Activated CD4-positive, alpha-beta T cell treated with anti-CD3 and anti-CD28 coated beads for 36 hours (primary cell): ENCODE measurements at regions not wholly inside any gene's neighbourhood (a gene's known extent, or its start where the extent isn't known, plus 50 kb on each side); places are given as distances from the start of the nearest gene placed in this dataset.

Experiments used
- ATAC-seq: fragments of 200-7000 bp; cut with Tn5 transposase; one replicate; pipeline ENCODE4 v1.10.0; 2021; ENCODE audit warnings: mild to moderate bottlenecking, moderate library complexity
- CTCF ChIA-PET: fragments of 350-600 bp; sonication (Branson Sonifier 250); formaldehyde crosslinking; loops from one replicate; lab custom pipeline; 2021; ENCODE audit warnings: antibody characterized with exemption; lab: Charles Lee
- POLR2A ChIA-PET: fragments of 350-600 bp; sonication (Branson Sonifier 250); formaldehyde crosslinking; loops from one replicate; lab custom pipeline; 2021; ENCODE audit warnings: antibody characterized with exemption, inconsistent platforms; lab: Charles Lee
- DNase-seq: peaks from one replicate; pipeline ENCODE4 v3.0.0-alpha.2; 2020
- H3K27ac Mint-ChIP-seq: one replicate; pipeline ENCODE4 v1.8.0; 2021; ENCODE audit warnings: mixed read lengths
- H3K27me3 Mint-ChIP-seq: one replicate; pipeline ENCODE4 v1.8.0; 2021; ENCODE audit warnings: mixed read lengths
- H3K36me3 Mint-ChIP-seq: one replicate; pipeline ENCODE4 v1.8.0; 2021; ENCODE audit warnings: low read depth, mixed read lengths
- H3K4me1 Mint-ChIP-seq: one replicate; pipeline ENCODE4 v1.8.0; 2021; ENCODE audit warnings: mixed read lengths
- H3K4me3 Mint-ChIP-seq: one replicate; pipeline ENCODE4 v1.8.0; 2021; ENCODE audit warnings: mild to moderate bottlenecking, moderate library complexity, mixed read lengths
- H3K9me3 Mint-ChIP-seq: one replicate; pipeline ENCODE4 v1.8.0; 2021; ENCODE audit warnings: low read depth, mixed read lengths
- intact Hi-C, 2 experiments: fragments of 100-400 bp; cut with DNase I in 1 of 2; cut with micrococcal nuclease in 1 of 2; formaldehyde crosslinking; loops; one replicate each; pipeline versions ENCODE4 v1.14.2 to v1.15.1; 2022 to 2024; cut with DNase I, micrococcal nuclease

DNA sequence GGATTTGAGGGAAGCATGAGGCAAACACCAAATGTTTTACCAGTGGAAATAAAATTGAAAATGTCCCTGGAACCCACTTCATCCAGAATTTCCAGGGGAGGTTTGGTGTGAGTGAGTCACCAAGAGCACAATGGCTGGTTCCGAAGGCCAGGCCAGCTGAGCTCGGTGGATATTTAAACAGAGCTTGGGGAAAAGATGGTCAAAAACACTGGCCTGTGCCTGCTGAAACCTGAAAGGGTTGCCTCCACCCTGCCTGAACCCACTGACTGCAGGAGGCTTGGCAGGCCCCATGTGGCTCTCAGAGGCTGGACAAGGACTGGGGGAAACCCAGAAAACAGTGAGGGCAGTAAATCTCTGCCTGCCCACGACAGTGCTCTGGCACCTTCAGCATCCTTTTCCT is 93.9 kb downstream of the TTC32 start:
- ATAC-seq: no peak
- Mint-ChIP-seq H3K9me3 (no peaks in the 10 kb centered on the region), H3K27me3 (peaks cover 3% of the 10 kb centered on the region), H3K4me1 (no peaks in the 10 kb centered on the region), H3K27ac (no peak overlapping the region), H3K36me3 (no peaks in the 10 kb centered on the region), H3K4me3 (no peak overlapping the region)
- CTCF ChIA-PET: no interaction called here
- DNase-seq: no peak
- POLR2A ChIA-PET: no interaction called here
- intact Hi-C loops: no loop called here

DNA sequence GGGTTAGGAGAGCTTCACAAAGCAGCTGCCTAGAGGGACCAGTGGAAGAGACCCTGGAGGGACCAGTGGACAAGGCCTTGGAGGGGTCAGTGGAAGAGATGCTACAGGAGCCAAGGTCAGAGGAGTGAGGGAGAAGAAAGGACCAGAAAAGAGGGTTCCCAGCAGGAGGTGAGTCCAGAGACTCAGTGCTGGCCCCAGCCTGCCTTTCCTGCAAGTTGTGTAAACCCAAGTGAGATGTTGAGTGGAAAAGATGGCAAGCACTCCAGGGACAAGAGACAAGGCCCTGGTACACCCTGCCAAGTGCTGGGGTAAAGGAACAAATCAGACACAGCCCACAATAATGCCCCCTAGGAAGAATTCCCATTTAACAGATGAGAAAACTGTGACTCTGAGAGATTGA is 94.4 kb downstream of the TTC32 start:
- Mint-ChIP-seq H3K4me3 (no peak overlapping the region), H3K36me3 (no peaks in the 10 kb centered on the region), H3K27me3 (peaks cover 3% of the 10 kb centered on the region), H3K27ac (no peak overlapping the region), H3K9me3 (no peaks in the 10 kb centered on the region), H3K4me1 (no peaks in the 10 kb centered on the region)
- DNase-seq (no peak), ATAC-seq (no peak)
- intact Hi-C loops: no loop called here
- ChIA-PET POLR2A (no interaction called here), CTCF (no interaction called here)

DNA sequence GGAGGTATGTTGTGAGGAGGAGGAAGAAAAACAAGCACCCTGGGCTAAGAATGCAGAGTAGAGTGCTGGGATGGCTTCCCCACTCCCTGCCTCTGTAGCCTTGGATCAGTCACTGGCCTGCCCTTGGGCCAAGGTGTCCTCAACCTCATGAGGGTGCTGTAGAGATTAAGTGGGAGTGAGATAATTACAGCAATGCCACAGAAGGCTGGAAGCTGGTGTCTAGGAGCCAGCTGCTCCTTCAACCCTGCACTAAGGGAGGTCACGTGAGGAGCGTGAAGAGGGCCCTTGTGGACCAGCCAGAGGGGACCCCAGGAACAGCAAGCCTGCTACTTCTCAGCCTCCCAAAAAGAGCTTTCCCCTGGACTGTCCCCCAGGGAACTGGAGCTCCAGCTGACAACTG is 95.2 kb downstream of the TTC32 start:
- no peaks in the 10 kb centered on the region for H3K9me3 Mint-ChIP-seq
- H3K36me3 Mint-ChIP-seq: no peaks in the 10 kb centered on the region
- ATAC-seq: no peak
- intact Hi-C loops: no loop called here
- DNase-seq: no peak
- ChIA-PET CTCF (no interaction called here), POLR2A (no interaction called here)
- H3K4me1 Mint-ChIP-seq: no peaks in the 10 kb centered on the region
- H3K27ac Mint-ChIP-seq: no peak overlapping the region
- H3K27me3 Mint-ChIP-seq: peaks cover 3% of the 10 kb centered on the region
- no peak overlapping the region for H3K4me3 Mint-ChIP-seq

DNA sequence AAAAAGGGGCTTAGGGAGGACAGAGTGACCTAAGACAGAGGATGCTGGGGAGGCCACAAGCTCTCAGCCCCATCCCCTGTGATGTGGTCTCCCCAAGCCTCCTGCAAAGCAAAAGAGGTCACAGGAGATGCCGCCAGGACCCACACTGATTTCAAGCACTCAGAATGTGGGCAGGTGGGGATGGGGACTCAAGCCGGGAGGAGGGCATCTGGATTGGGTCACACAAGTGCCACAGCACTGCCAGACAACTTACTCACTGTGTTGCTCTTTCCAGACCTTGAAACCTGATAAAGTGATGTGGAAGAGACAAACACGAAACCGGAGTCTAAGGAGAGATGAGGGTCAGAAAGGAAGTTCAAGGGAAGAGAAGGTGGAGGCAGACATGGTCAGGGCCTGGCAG is 95.7 kb downstream of the TTC32 start:
- H3K9me3 Mint-ChIP-seq: no peaks in the 10 kb centered on the region
- ChIA-PET POLR2A (no interaction called here), CTCF (interaction anchor here (0.6 kb wide), 1 partner anchor 1464 kb away, joined by 6 read pairs; no protein-coding TSS in a partner anchor)
- H3K36me3 Mint-ChIP-seq: no peaks in the 10 kb centered on the region
- intact Hi-C loops: no loop called here
- no peak for ATAC-seq
- no peak overlapping the region for H3K4me3 Mint-ChIP-seq
- H3K4me1 Mint-ChIP-seq: no peaks in the 10 kb centered on the region
- DNase-seq: no peak
- no peak overlapping the region for H3K27ac Mint-ChIP-seq
- H3K27me3 Mint-ChIP-seq: peaks cover 2% of the 10 kb centered on the region

DNA sequence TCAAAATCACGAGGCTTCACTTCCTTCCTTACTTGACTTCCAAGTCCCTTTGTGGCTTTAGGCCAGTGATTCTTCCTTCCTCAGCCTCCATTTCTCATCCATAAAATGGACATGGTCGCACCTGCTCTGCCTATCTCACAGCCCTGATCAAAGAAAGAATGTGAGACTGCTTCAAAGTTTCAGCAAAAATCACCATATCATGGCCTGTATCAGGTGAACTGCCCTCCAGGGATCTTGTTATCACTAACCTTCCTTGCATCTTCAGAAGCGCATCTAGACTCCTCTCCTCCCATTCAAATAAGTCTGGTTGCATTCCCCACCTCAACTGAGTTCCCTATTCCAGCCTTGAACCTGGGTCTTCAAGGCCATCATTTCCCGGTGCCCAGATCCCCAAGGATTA is 96.5 kb downstream of the TTC32 start:
- ATAC-seq (no peak), DNase-seq (no peak)
- H3K4me3 Mint-ChIP-seq: no peak overlapping the region
- intact Hi-C loops: no loop called here
- H3K4me1 Mint-ChIP-seq: no peaks in the 10 kb centered on the region
- H3K9me3 Mint-ChIP-seq: no peaks in the 10 kb centered on the region
- POLR2A ChIA-PET: no interaction called here
- no peak overlapping the region for H3K27ac Mint-ChIP-seq
- CTCF ChIA-PET: no interaction called here
- no peaks in the 10 kb centered on the region for H3K36me3 Mint-ChIP-seq
- no peaks in the 10 kb centered on the region for H3K27me3 Mint-ChIP-seq

DNA sequence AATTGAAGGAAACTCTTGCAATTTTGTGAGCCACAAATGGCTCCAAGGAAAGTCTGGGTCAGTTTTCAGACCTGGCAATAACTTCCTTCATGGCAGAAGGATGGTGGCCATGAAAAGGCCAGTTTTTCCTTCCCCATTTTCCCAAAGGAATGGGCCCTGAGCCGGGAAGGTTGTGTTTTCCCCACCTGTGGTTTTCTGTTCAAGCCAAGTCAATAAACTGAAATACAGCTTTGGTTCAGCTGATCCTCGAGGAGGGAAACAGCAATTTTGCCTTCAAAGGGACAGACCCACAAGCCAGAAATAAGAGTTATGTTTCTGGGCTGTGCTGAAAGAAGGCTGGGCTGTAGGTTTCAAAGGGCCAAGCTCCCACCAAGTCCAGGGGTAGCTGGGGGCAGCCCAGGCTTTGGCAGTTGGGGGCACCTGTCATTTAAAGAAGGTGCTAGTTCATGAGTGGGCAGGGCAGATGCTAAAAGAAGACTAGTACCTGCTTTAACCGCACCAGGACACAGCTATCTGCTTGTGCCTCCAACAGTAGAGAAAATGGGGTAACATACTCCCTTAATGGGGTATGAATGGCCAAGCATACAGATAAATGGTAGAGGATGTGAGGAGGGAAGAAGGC is 97.0 kb downstream of the TTC32 start:
- CTCF ChIA-PET: no interaction called here
- no peak for ATAC-seq
- Mint-ChIP-seq H3K4me3 (no peak overlapping the region), H3K4me1 (no peaks in the 10 kb centered on the region), H3K27ac (no peak overlapping the region), H3K36me3 (no peaks in the 10 kb centered on the region), H3K9me3 (no peaks in the 10 kb centered on the region), H3K27me3 (no peaks in the 10 kb centered on the region)
- intact Hi-C loops: no loop called here
- POLR2A ChIA-PET: no interaction called here
- DNase-seq: no peak

DNA sequence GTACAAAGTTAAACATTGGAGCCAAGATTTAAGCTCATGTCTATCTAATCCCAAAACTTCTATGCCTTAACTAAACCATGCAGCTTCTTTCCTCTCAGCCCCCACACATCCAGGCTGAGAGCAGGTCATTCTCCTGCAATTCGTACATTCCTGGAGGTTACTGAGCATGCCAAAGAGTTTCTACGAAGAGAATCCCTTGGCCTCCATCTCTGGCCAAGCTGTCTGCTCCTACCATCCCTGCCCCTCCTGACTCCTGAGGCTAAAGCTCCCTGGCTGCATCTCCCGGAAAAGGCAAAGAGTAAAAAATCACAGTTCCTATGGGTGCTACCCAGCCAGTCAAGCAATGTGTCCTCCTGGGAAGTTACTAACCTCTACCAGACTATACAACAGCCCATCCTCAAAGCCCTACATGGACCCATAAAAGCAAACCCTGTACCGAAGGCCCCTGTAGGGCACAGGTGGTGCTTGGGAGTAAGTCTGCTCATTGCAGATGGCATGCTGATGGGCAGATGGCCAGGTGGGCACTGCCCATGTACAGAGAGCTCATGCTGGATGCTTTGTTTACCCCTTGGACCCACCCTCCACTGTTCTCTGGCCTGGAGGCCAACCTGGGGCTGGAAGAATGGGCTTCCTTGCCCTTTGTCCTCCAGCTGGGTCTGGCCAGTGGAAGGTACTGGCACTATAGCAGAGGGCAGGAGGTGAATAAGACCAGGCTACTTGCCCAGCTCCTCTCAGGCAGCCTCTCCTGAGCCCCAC is 99.5 kb downstream of the TTC32 start:
- no peak for ATAC-seq
- Mint-ChIP-seq H3K4me1 (no peaks in the 10 kb centered on the region), H3K9me3 (no peaks in the 10 kb centered on the region), H3K27me3 (no peaks in the 10 kb centered on the region), H3K36me3 (no peaks in the 10 kb centered on the region), H3K27ac (no peak overlapping the region), H3K4me3 (no peak overlapping the region)
- POLR2A ChIA-PET: no interaction called here
- intact Hi-C loops: no loop called here
- CTCF ChIA-PET: no interaction called here
- DNase-seq: no peak

DNA sequence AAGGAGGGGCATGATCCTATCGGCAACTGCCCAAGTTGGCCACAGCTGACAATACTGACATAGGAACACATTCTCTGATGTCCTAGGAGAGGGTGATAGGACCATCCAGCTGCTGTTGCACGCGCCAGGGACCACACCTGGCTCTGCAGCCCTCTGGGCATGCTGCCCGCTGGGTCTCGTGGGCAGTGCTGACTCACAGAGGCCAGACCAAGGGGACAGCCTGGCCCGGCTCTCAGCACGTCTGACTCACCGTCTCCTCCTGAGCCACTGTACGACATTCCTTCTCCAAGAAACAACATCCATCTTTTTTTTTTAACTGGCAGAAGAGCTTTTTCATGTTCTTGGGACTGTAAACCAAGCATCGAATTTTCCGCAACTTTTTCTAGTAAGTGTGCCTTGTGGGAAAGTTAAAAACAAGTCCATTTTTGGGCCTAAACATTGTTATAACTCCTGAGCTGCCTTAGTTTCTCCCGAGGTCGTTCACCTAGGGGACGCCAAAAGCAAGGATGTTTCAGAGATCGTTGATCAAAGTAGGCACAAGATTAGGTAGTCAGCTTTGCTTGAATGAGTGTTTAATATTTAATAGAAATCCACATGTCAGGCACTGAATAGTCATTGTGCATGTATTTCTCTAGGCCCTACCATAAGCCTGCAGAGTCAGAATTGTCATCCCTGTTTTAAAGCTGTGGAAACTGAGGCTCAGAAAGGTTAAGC is 100.3 kb downstream of the TTC32 start:
- ChIA-PET CTCF (no interaction called here), POLR2A (no interaction called here)
- intact Hi-C loops: no loop called here
- no peak for ATAC-seq
- no peaks in the 10 kb centered on the region for H3K27me3 Mint-ChIP-seq
- DNase-seq: no peak
- no peaks in the 10 kb centered on the region for H3K4me1 Mint-ChIP-seq
- H3K27ac Mint-ChIP-seq: no peak overlapping the region
- no peak overlapping the region for H3K4me3 Mint-ChIP-seq
- no peaks in the 10 kb centered on the region for H3K9me3 Mint-ChIP-seq
- no peaks in the 10 kb centered on the region for H3K36me3 Mint-ChIP-seq

DNA sequence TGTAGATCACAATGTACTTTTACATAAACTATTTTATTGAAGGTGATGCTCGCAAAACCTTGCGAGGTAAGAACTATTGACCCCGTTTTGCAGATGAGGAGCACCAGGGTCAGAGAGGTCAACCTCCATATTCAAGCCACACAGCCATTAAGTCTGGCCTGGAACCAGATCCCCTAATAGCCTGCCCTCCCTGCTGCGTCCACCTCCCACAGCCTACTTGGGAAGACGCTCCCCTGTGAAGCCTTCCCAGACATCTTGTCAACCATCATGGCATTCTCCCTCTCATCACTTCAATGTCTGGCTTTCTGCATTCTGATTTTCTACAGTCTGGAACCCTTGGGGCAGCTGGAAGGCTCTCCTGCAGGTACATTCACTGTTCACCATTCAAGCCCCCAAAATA is 101.0 kb downstream of the TTC32 start:
- H3K4me3 Mint-ChIP-seq: no peak overlapping the region
- H3K27ac Mint-ChIP-seq: no peak overlapping the region
- ChIA-PET POLR2A (no interaction called here), CTCF (no interaction called here)
- no peak for DNase-seq
- no peaks in the 10 kb centered on the region for H3K9me3 Mint-ChIP-seq
- no peak for ATAC-seq
- intact Hi-C loops: no loop called here
- H3K4me1 Mint-ChIP-seq: no peaks in the 10 kb centered on the region
- no peaks in the 10 kb centered on the region for H3K36me3 Mint-ChIP-seq
- no peaks in the 10 kb centered on the region for H3K27me3 Mint-ChIP-seq

DNA sequence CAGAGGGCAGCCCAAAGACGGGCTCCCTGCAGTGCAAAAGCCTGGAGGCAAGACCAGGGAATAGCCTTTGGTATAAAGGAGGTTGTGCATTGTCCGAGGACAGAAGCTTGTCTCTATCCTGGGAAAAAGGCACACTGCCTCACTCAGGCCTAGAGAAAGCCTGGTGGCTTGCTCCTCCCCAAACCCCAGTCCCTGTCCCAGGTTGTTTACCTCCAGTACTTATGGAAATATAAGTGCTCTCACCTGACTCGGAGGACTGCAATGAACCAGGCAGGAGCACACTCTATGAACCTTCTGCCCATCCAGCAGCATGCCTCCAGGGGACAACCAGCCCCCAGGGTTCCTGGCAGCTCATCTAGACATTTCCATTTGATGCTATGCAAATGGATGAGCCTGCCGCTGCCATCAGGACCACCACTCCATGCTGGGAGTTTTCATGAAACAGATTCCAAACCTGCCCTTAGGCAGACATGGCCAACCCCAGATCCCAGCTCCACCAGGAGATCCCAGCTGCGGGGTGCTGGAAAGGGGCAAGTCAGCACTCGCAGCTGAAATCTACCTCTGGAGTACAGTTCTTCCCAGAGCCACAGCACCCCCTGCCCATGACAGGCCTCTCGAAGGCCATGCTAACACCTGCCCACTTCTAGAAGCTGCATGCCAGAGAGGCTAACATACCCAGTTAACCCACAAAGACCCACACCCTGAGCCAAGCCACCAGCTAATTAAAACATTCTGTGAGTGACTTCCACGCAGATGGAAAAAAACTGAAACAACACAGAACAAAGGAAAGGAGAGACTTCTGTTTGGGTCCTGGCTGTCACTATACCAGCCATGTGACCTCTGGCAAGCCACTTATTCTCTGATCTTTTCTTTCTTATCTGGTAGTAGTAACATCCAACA is 101.7 kb downstream of the TTC32 start:
- Mint-ChIP-seq H3K36me3 (no peaks in the 10 kb centered on the region), H3K4me1 (no peaks in the 10 kb centered on the region), H3K27me3 (no peaks in the 10 kb centered on the region), H3K9me3 (no peaks in the 10 kb centered on the region), H3K4me3 (no peak overlapping the region), H3K27ac (no peak overlapping the region)
- no peak for ATAC-seq
- CTCF ChIA-PET: no interaction called here
- POLR2A ChIA-PET: no interaction called here
- no peak for DNase-seq
- intact Hi-C loops: no loop called here

DNA sequence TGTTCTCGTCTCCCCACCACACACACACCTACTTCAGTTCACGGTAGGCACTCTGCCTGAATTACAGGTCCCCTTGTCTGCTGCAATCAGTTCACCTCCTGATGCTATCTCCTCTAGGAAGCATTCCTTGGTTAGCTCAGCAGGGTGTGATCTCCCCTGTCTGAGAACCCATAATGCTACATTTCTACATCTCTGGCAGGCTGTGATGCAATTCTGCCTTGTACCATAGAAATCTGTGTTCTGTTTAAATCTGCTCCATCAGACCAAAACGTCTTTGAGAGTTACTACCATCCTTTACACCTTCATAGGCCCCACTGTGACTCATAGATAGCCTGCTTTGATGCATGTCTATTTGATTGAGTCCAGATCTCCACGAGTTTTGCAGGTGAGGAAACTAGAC is 103.9 kb downstream of the TTC32 start:
- H3K36me3 Mint-ChIP-seq: no peaks in the 10 kb centered on the region
- H3K27me3 Mint-ChIP-seq: no peaks in the 10 kb centered on the region
- ChIA-PET POLR2A (no interaction called here), CTCF (no interaction called here)
- no peaks in the 10 kb centered on the region for H3K9me3 Mint-ChIP-seq
- H3K4me1 Mint-ChIP-seq: no peaks in the 10 kb centered on the region
- DNase-seq: no peak
- H3K4me3 Mint-ChIP-seq: no peak overlapping the region
- no peak for ATAC-seq
- H3K27ac Mint-ChIP-seq: no peak overlapping the region
- intact Hi-C loops: no loop called here
